GM19324 (cell line): ENCODE measurements at regions not wholly inside any gene's neighbourhood (a gene's known extent, or its start where the extent isn't known, plus 50 kb on each side); places are given as distances from the start of the nearest gene placed in this dataset.
"Not testable (repeated sequence)": the region's sequence is repeated elsewhere in the genome, so short reads cannot be mapped to it uniquely, and the experiment has no call there.

Experiments used
- ATAC-seq: cut with Tn5 transposase; IDR thresholded peaks from one replicate; pipeline ENCODE4 v1.9.1; 2021; ENCODE audit warnings: mild to moderate bottlenecking, moderate library complexity; ENCODE audit not compliant: unreplicated experiment, low FRiP score

DNA sequence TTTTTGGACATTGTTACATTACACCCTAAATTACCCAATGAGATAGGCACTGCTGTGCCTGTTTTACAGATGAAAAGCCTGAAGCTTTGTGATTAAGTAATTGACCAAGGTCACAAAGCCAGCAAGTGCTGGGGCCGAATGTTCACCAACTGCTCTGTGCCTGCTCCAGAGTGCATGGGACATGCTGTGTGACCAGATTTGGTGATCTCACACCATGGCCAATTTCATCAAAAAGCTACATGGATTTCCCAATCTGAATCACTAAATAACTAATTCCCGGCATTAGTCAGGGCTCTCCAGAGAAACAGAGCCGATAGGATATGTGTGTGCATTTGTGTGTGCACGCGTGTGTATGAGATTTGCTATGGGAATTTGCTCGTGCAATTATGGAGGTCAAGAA, 228.3 kb upstream of the ECI2 start:
- no peak for ATAC-seq

- ATAC-seq: no peak
Measured at GRCh38 chr6:4362326-4362725, 227.0 kb upstream of the ECI2 start.

- ATAC-seq: no peak
Measured at GRCh38 chr6:4360920-4361319, 225.5 kb upstream of the ECI2 start.

DNA sequence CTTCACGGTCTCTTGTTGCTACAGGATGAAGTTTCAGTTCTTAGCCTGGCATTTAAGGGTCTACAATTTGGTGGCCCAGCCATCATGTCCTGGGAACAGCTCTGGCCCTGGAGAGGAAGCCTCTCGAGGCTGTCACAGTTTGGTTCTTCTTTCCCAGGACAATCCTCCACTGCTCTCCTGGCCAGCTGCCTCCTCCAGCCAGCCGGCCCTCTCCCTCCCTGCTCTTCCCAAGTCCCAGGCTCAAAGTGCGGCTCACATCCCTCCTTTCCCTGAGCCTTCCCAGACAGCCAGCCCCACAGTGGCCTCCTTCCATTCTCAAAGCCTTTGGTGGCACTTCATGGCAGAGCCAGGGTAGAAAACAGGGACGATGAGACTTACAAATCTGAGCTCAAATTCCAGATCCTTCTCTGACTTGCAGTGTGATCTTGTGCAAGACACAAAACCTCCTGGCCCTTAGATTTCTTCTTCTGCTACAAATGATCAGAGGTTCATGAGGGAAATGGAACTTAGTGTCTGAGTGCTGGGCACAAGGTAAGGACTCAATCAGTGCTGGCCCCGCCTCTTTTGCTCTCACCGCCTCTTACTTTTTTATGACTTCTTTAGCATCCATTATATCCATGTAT, 223.8 kb upstream of the ECI2 start:
- ATAC-seq: no peak

DNA sequence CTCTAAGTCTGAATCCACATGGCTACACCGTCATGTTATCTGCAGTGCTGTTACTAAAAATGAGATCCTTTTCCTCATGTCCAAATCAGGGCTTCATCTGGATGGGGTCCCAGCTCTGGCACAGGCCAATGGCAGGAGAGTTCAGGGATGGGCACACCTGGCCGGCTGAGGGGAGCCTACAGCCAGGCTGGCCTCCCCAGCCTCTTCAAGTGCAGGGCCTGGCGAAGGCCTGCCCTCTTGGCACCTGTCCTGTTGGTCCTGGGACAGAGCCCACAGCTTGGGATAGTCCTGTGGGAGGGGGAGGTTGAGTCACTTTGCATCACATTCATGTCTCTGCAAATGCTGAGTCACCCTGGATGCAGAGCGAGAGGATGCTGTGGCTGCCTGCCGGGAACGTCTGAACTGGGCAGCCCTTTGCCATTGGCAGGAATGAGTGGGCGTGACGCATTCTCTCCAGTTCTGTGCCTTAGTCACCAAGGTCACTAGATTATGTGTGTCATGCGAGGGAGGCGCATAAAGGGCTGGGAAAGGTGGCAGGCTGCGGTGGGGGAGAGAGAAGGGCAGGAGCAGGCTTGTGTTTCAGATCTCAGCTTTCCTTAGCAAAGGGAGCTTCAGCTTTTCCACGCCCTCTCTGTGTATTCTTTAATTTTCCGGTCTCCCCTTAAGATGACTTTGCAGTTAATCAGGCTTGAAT, 223.2 kb upstream of the ECI2 start:
- ATAC-seq: no peak

- ATAC-seq: not testable (repeated sequence)
Measured at GRCh38 chr6:4357660-4358152, 222.3 kb upstream of the ECI2 start.

DNA sequence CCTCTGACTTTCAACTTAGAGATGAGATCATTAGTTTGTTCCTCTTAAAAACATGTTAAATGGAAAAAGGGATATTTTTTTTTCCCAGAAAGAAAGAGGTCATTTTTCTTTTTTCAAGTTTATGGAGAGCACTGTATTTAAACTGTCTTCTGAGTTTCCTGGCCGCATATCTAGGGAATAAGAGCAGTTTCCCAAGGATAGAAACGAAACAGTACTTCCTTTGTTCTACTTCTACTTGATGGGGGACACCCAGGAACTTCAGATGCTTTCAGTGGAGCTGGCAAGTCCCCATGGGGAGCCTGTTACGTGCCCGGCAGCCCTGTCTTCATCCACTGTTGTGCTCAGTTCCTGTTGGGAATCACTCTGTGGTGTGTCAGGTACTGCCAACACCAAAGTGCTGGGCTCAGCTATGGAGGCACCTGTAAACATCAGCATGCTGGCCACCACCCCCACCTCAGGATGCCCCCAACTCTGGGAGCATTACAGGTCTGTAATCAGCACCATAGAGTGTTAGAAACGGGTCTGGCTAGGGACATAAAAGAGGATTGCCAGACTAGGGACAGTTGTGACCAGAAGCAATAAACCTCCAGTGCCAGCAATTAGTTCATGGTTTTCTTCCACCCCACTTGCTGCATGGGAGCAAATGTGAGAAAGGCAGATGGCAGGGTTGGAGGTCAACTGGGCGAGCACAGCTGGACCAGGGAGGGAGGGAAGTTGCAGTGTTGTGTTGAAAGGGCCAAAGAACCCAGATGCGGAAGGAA, 221.7 kb upstream of the ECI2 start:
- ATAC-seq: no peak

- no peak for ATAC-seq
Measured at GRCh38 chr6:4355241-4355640, 219.9 kb upstream of the ECI2 start.

DNA sequence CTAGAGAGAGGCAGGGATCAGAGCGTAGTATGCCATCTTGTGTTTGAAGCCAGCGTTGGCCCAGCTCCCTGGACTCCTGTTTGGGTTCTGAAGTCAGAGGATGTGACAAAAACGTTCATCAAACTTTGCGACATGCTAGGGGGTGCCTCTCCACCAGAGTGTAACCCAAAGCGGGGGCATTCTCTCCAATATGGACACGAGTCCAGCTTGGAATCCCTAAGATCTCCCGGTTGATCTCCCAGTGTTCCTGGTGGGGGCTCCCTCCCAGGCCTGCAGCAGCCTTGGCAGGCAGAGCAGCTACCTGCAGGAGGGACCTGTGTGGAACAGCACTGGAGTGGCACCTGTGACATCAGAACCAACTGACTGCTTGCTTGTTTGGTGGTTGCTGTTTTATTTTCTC, 218.8 kb upstream of the ECI2 start:
- ATAC-seq: no peak

GRCh38 chr6:4352731-4353130, 217.4 kb upstream of the ECI2 start:
- ATAC-seq: no peak

- ATAC-seq: no peak
Measured at GRCh38 chr6:4352322-4352669, 216.9 kb upstream of the ECI2 start.

DNA sequence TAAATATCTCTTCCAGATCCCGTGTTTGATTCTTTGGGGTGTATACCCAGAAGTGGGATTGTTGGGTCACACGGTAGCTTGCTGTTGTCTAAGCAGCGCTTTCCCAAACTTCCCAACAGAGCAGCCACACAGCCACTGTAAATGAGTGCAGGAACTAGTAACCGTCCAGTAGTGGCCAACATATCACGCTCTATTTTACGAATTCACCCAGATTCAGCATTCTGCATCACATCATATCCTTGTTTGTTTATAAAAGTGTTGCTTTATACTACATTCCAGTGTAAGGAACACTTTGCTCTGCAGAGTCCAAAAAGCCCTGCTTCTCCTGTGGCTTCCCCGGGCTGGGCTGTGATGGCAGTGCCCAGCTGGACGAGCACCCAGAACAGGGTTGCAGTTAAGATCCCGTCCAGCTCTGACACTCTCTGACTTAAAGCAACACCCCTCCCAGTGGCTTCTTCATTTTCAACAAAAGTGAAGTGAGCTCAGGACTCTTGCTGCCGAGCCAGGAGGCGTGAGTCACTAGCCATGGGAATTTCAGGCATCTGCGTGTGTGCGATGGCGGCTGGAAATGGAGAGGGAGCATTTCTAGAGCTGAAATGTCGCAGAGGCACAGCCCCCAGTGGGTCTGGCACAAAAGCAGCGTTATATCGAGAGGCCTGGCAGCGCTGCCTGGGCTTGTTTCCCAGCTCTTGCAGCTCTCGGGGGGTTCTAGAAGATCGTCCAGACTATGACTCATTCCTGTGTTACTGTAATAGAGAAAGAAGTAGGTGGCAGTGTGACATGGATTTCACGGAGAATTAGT, 216.3 kb upstream of the ECI2 start:
- no peak for ATAC-seq

- no peak for ATAC-seq
Measured at GRCh38 chr6:4350567-4351519, 215.5 kb upstream of the ECI2 start.

- ATAC-seq: no peak
Measured at GRCh38 chr6:4349931-4350330, 214.6 kb upstream of the ECI2 start.

DNA sequence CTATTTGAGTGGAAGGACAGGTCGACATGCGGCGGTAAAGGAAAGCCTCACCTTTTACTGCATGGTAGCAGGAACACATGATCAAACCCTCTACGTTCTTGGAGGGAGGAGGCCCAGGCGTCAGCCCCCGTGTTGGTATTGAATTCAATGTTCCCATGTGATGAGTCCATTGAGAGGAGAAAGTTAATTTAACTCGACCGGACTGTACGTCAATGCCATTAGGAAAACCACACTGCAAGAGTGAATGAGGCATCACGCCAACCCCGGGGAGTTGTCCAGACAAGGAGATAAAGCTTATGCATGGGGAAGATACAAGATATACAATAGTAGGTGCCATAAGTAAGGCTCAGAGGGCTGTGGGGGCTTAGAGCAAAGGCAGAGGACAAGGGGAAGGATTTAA, 213.9 kb upstream of the ECI2 start:
- ATAC-seq: no peak

GRCh38 chr6:4348462-4349112, 213.2 kb upstream of the ECI2 start:
- no peak for ATAC-seq

- ATAC-seq: no peak
Measured at GRCh38 chr6:4347877-4348276, 212.5 kb upstream of the ECI2 start.

DNA sequence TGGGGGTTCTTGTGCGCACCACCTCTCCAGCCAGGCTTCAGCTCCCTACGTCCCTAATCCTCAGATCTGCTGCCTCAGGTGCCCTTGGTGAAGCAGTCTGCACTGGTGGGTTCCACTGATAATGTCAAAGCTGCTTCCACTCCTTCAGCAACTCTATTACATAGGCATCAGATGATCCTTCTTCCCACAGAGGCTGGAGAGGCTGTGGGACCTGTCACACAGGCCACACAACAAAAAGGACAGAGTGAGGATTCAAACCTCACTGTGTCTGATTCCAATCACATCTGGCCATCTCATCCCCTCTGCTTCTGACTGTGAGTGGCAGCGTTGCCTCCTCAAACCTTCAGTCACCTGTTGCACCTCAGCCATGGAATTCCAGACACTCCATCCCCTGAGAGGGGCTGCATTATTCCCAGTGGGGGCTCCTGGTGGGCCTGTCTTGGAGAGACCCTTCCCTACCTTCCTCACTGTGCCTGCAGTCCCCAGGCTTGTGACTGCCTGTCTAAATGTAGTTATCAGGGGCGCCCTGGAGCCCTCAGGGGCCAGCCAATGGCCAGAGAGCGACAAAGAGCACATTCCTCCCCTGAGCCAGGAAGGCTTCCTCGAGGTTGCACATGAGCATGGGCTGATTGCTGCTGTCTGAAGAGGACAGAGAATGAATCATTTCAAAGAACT, 211.4 kb upstream of the ECI2 start:
- no peak for ATAC-seq

GRCh38 chr6:4345543-4345942, 210.2 kb upstream of the ECI2 start:
- ATAC-seq: no peak
